Right lobe of liver (tissue), 6 donors: ENCODE measurements at regions not wholly inside any gene's neighbourhood (a gene's known extent, or its start where the extent isn't known, plus 50 kb on each side); places are given as distances from the start of the nearest gene placed in this dataset.
A peak's percentile ranks its signal among the peaks of the same experiment; 100 is the strongest.

Source experiments
- ATAC-seq, 4 donors: fragments of 200-7000 bp; cut with Tn5 transposase; one replicate each; pipeline ENCODE4 v1.9.1; 2020; ENCODE audit warnings: mild to moderate bottlenecking in 4 of 4, moderate library complexity in 4 of 4
- DNase-seq, 3 donors: peaks; one replicate each; pipeline ENCODE4 v3.0.0-alpha.2; 2020
- H3K27ac ChIP-seq, 3 donors: fragments of 200-600 bp; one replicate each; pipeline ENCODE4 v1.8.0; 2022
- H3K27me3 ChIP-seq, 2 donors: fragments of 200-600 bp; one replicate each; pipeline ENCODE4 v1.8.0; 2022
- H3K36me3 ChIP-seq, 4 donors: fragments of 200-600 bp; sonication (generic) in 1 of 4; one replicate each; pipeline versions ENCODE4 v1.5.1 to v1.8.0; 2017 to 2022; ENCODE audit warnings: control low read depth in 1 of 4
- H3K4me1 ChIP-seq, 4 donors: fragments of 200-600 bp; sonication (generic) in 1 of 4; one replicate each; pipeline versions ENCODE4 v1.5.1 to v1.8.0; 2017 to 2022; ENCODE audit warnings: control low read depth in 1 of 4
- H3K4me3 ChIP-seq, 3 donors: fragments of 200-600 bp; one replicate each; pipeline ENCODE4 v1.8.0; 2022
- H3K9me3 ChIP-seq, 4 donors: fragments of 200-600 bp; sonication (generic) in 1 of 4; one replicate each; pipeline versions ENCODE4 v1.5.1 to v1.8.0; 2017 to 2022; ENCODE audit warnings: control low read depth in 1 of 4
- POLR2A ChIP-seq: fragments of 450-650 bp; IDR thresholded peaks from one replicate; pipeline ENCODE4 v1.6.1; 2017; ENCODE audit warnings: antibody characterized with exemption, mild to moderate bottlenecking
- WGBS: methylation state at CpG from one replicate; pipeline ENCODE4 v1.1.6; 2018; ENCODE audit warnings: low coverage, low lambda C conversion rate; ENCODE audit not compliant: insufficient coverage; ENCODE audit errors: missing lambda C conversion rate; 5-methylcytosine and 5-hydroxymethylcytosine counted together
- intact Hi-C, 2 donors: fragments of 100-400 bp; cut with DNase I; formaldehyde crosslinking; loops; one replicate each; pipeline versions ENCODE4 v1.11.2 to v1.14.1; 2022
- TF ChIP-seq, protein P1 (sequence below), 4 donors: fragments of 200-600 bp in 3 of 4; fragments of 450-650 bp in 1 of 4; IDR thresholded peaks; one replicate each; pipeline versions ENCODE4 v1.5.1 to v1.8.0; 2016 to 2022; ENCODE audit warnings: antibody characterized with exemption in 4 of 4, mild to moderate bottlenecking in 2 of 4
- donor health status: DM: no; HTN: yes; CAD: no.
- donor health status: DM: no; HTN: no; CAD: no.
- donor health status: DM: no; HTN: no; CAD: no.
- donor health status: DM: no; HTN: yes; CAD: no.
- donor health status: DM: no; HTN: yes; CAD: no.

DNA sequence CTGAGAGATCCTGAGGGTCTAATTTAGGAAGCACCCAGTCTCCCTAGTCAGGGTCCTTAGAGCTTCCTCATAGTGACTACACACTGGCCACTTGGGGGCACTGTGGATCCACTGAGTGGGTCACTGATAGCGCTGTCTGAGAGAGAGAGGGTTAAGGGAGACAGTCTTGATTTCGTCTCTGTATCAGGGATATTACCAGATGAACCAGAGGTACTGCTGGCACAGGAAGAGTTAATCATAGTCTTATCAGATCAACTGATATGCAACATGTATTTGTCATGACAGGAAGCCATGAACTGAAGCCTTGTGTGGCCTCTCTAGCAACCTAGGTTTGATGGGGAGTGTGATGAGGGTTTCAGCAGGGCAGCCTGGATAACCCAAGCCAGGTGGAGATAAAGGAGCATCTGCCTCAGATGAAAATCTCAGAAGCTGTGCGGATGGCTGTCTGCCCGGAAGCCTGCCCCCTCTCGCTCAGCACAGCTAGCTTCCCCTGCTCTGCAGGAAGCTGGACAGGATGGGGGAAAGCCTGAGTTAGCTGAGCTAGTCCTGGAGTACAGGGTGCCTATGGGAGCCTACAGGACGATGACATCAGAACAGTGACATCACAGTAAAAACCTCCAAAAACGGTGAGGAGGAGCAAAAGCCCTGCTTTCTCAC is 214.0 kb upstream of the PRSS1 start:
- Histone ChIP-seq H3K36me3 (no peaks in the 10 kb centered on the region), H3K27me3 (no peaks in the 10 kb centered on the region), H3K4me3 (no peak overlapping the region), H3K4me1 (no peaks in the 10 kb centered on the region), H3K9me3 (no peaks in the 10 kb centered on the region), H3K27ac (no peak overlapping the region)
- DNase-seq = peak in 1 of 3 donors; percentile 54
- 9% methylated on average over 6 of the region's 7 CpGs for WGBS
- intact Hi-C loops = no loop called here
- peak; percentile 65 to 89 (median 72) for ATAC-seq
- TF ChIP-seq, protein P1, sequence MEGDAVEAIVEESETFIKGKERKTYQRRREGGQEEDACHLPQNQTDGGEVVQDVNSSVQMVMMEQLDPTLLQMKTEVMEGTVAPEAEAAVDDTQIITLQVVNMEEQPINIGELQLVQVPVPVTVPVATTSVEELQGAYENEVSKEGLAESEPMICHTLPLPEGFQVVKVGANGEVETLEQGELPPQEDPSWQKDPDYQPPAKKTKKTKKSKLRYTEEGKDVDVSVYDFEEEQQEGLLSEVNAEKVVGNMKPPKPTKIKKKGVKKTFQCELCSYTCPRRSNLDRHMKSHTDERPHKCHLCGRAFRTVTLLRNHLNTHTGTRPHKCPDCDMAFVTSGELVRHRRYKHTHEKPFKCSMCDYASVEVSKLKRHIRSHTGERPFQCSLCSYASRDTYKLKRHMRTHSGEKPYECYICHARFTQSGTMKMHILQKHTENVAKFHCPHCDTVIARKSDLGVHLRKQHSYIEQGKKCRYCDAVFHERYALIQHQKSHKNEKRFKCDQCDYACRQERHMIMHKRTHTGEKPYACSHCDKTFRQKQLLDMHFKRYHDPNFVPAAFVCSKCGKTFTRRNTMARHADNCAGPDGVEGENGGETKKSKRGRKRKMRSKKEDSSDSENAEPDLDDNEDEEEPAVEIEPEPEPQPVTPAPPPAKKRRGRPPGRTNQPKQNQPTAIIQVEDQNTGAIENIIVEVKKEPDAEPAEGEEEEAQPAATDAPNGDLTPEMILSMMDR (IDR thresholded peaks at IDR 0.05) = peak; percentile 50 to 58 (median 54)
- no peak for TF ChIP-seq POLR2A

DNA sequence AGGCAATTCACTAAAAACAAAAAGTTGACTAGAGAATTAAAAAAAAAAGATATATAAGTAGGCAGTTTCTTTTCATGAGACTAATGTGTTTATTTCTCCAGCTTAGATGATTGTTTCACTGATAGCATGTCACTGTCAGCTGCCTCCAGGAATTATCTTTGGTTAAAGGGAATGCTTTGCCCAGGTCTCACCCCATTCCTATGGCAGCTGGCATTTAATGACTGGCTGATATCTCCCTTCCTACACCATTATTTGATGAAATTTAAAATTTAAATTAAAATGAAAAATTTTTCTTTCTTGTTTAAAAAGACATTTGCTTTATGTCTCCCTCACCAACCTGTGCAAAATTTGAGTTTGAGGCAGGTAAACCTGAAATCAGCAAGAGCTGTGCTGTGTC is 214.5 kb upstream of the PRSS1 start:
- DNase-seq (no peak), ATAC-seq (no peak)
- intact Hi-C loops = no loop called here
- Histone ChIP-seq H3K4me3 (no peak overlapping the region), H3K9me3 (no peaks in the 10 kb centered on the region), H3K27me3 (no peaks in the 10 kb centered on the region), H3K4me1 (no peaks in the 10 kb centered on the region), H3K27ac (no peak overlapping the region), H3K36me3 (no peaks in the 10 kb centered on the region)
- TF ChIP-seq, protein P1 (IDR thresholded peaks at IDR 0.05) = no peak
- TF ChIP-seq POLR2A = no peak

DNA sequence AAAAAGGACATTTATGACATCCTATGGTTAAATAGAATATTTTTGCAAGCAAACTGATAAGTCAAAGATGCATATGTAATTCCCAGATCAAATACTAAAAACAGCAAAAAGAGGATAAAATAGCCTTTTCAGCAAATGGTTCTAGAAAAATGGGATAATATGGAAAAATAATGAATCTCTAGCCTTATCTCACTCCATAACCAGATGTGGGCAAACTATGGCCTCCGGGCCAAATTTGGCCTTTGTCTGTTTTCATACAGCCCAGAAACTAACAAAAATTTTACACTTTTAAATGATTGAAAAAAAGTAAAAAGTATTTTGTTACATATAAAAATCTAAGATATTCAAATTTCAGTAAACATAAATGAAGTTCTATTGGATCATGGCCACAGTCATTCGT is 215.4 kb upstream of the PRSS1 start:
- WGBS = 73% methylated on average over 2 of the region's 2 CpGs
- H3K4me3 ChIP-seq = no peak overlapping the region
- no peaks in the 10 kb centered on the region for H3K36me3 ChIP-seq
- H3K9me3 ChIP-seq = no peaks in the 10 kb centered on the region
- TF ChIP-seq, protein P1 (IDR thresholded peaks at IDR 0.05) = no peak
- no peak for TF ChIP-seq POLR2A
- H3K27me3 ChIP-seq = no peaks in the 10 kb centered on the region
- ATAC-seq = no peak
- intact Hi-C loops = no loop called here
- no peak for DNase-seq
- no peak overlapping the region for H3K27ac ChIP-seq
- no peaks in the 10 kb centered on the region for H3K4me1 ChIP-seq

DNA sequence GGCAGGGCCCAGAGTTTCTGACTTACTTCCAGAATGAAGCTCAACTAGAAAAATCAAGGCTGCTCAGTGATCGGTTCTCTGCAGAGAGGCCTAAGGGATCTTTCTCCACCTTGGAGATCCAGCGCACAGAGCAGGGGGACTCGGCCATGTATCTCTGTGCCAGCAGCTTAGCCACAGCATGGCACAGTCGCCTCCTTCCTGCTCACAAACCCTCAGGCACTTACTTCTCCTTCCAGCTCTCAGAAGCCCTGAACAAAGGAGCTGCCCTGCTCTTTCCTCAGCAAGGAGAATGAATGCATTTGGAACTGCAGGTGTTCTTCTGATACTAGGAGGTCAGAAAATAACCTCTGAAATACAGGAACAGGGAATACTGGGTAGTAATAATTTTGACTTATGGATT is 219.7 kb upstream of the PRSS1 start:
- Histone ChIP-seq H3K27me3 (no peaks in the 10 kb centered on the region), H3K36me3 (no peaks in the 10 kb centered on the region), H3K9me3 (no peaks in the 10 kb centered on the region), H3K27ac (no peak overlapping the region), H3K4me3 (no peak overlapping the region), H3K4me1 (no peaks in the 10 kb centered on the region)
- TF ChIP-seq, protein P1 (IDR thresholded peaks at IDR 0.05) = no peak
- TF ChIP-seq POLR2A = no peak
- intact Hi-C loops = no loop called here
- DNase-seq (no peak), ATAC-seq (no peak)
- WGBS = no CpG with 5 or more reads among the region's 4 CpGs
